ENCODE measurements at regions not wholly inside any gene's neighbourhood (a gene's known extent, or its start where the extent isn't known, plus 50 kb on each side); places are given as distances from the start of the nearest gene placed in this dataset.

GRCh38 chr2:156790343-156791037 is 354.3 kb downstream of the GPD2 start:
- Histone ChIP-seq H3K27ac (no peak overlapping the region), H3K4me3 (no peak overlapping the region), H3K9me3 (no peaks in the 10 kb centered on the region), H3K36me3 (no peaks in the 10 kb centered on the region), H3K27me3 (no peaks in the 10 kb centered on the region), H3K4me1 (no peaks in the 10 kb centered on the region)
- DNase-seq: no peak
- WGBS, 2 donors: 94 to 95% methylated on average over 3 of the region's 3 CpGs
- no peak for ATAC-seq
- TF ChIP-seq CTCF (IDR thresholded peaks at IDR 0.05): no peak
- intact Hi-C loops (cut with DNase I): no loop called here

- 84 to 85% methylated on average over 9 of the region's 9 CpGs for WGBS, 2 donors
- Histone ChIP-seq H3K27ac (peak overlapping the region in 1 of 10 donors; percentile 65), H3K4me3 (no peak overlapping the region), H3K27me3 (no peaks in the 10 kb centered on the region), H3K36me3 (no peaks in the 10 kb centered on the region), H3K9me3 (no peaks in the 10 kb centered on the region), H3K4me1 (no peaks in the 10 kb centered on the region)
- no peak for TF ChIP-seq CTCF (IDR thresholded peaks at IDR 0.05)
- no peak for DNase-seq
- peak in 1 of 8 donors; percentile 72 for ATAC-seq
- intact Hi-C loops (cut with DNase I): no loop called here
These were observed 356.2 kb downstream of the GPD2 start for GRCh38 chr2:156792242-156792840.

GRCh38 chr2:156797832-156798231 is 361.7 kb downstream of the GPD2 start:
- peaks cover 0 to 3% (median 0%) of the 10 kb centered on the region in 9 donors for H3K4me1 ChIP-seq
- H3K9me3 ChIP-seq: no peaks in the 10 kb centered on the region
- H3K27ac ChIP-seq: no peak overlapping the region
- no peaks in the 10 kb centered on the region for H3K36me3 ChIP-seq
- H3K27me3 ChIP-seq: peaks cover 0 to 7% (median 0%) of the 10 kb centered on the region in 7 donors
- 35 to 47% methylated on average over 2 of the region's 2 CpGs for WGBS, 2 donors
- no peak for TF ChIP-seq CTCF (IDR thresholded peaks at IDR 0.05)
- DNase-seq (no peak), ATAC-seq (no peak)
- intact Hi-C loops (cut with DNase I): no loop called here
- no peak overlapping the region for H3K4me3 ChIP-seq

GRCh38 chr2:156800065-156800653 is 364.0 kb downstream of the GPD2 start:
- no peak for TF ChIP-seq CTCF (IDR thresholded peaks at IDR 0.05)
- ATAC-seq (no peak), DNase-seq (no peak)
- 50 to 59% methylated on average over 3 of the region's 3 CpGs for WGBS, 2 donors
- Histone ChIP-seq H3K36me3 (no peaks in the 10 kb centered on the region), H3K9me3 (no peaks in the 10 kb centered on the region), H3K27me3 (peaks cover 0 to 7% (median 0%) of the 10 kb centered on the region in 7 donors), H3K4me1 (peaks cover 0 to 3% (median 0%) of the 10 kb centered on the region in 9 donors), H3K27ac (no peak overlapping the region), H3K4me3 (no peak overlapping the region)
- intact Hi-C loops (cut with DNase I): no loop called here
